ENCODE measurements at regions not wholly inside any gene's neighbourhood (a gene's known extent, or its start where the extent isn't known, plus 50 kb on each side); places are given as distances from the start of the nearest gene placed in this dataset.

- no peak for DNase-seq
Measured at GRCh38 chr1:38327559-38327973, 281.0 kb upstream of the POU3F1 start.

GRCh38 chr1:38326856-38327255, 280.3 kb upstream of the POU3F1 start:
- DNase-seq, result no peak

GRCh38 chr1:38326135-38326534, 279.5 kb upstream of the POU3F1 start:
- DNase-seq, result no peak

- DNase-seq, result no peak
Measured at GRCh38 chr1:38312753-38313152, 266.2 kb upstream of the POU3F1 start.

- DNase-seq, result no peak
Measured at GRCh38 chr1:38310079-38310478, 263.5 kb upstream of the POU3F1 start.

- no peak for DNase-seq
Measured at GRCh38 chr1:38308780-38309179, 262.2 kb upstream of the POU3F1 start.

GRCh38 chr1:38305666-38306065, 259.1 kb upstream of the POU3F1 start:
- DNase-seq, result no peak

- no peak for DNase-seq
Measured at GRCh38 chr1:38303843-38304242, 257.2 kb upstream of the POU3F1 start.

GRCh38 chr1:38301040-38301439, 254.4 kb upstream of the POU3F1 start:
- no peak for DNase-seq

- DNase-seq, result no peak
Measured at GRCh38 chr1:38300616-38301015, 254.0 kb upstream of the POU3F1 start.

GRCh38 chr1:38297842-38298241, 251.2 kb upstream of the POU3F1 start:
- DNase-seq, result no peak

GRCh38 chr1:38297246-38297645, 250.7 kb upstream of the POU3F1 start:
- DNase-seq, result no peak

GRCh38 chr1:38296047-38296446, 249.5 kb upstream of the POU3F1 start:
- DNase-seq, result no peak

GRCh38 chr1:38293567-38293966, 247.0 kb upstream of the POU3F1 start:
- no peak for DNase-seq

GRCh38 chr1:38292969-38293368, 246.4 kb upstream of the POU3F1 start:
- no peak for DNase-seq

GRCh38 chr1:38291906-38292521, 245.4 kb upstream of the POU3F1 start:
- no peak for DNase-seq

GRCh38 chr1:38291336-38291735, 244.7 kb upstream of the POU3F1 start:
- no peak for DNase-seq

GRCh38 chr1:38289034-38289433, 242.4 kb upstream of the POU3F1 start:
- DNase-seq, result no peak

GRCh38 chr1:38287547-38287946, 241.0 kb upstream of the POU3F1 start:
- no peak for DNase-seq

- DNase-seq, result no peak
Measured at GRCh38 chr1:38287036-38287435, 240.4 kb upstream of the POU3F1 start.

GRCh38 chr1:38285807-38286530, 239.4 kb upstream of the POU3F1 start:
- DNase-seq, result no peak

GRCh38 chr1:38284953-38285352, 238.4 kb upstream of the POU3F1 start:
- DNase-seq, result no peak

- no peak for DNase-seq
Measured at GRCh38 chr1:38283696-38284470, 237.3 kb upstream of the POU3F1 start.

- no peak for DNase-seq
Measured at GRCh38 chr1:38279148-38279547, 232.6 kb upstream of the POU3F1 start.
